Smooth muscle cell (in vitro differentiated cells): ENCODE measurements at regions not wholly inside any gene's neighbourhood (a gene's known extent, or its start where the extent isn't known, plus 50 kb on each side); places are given as distances from the start of the nearest gene placed in this dataset.

ENCODE experiments used
- DNase-seq: peaks from one replicate; lab custom pipeline; 2025; ENCODE audit not compliant: unreplicated experiment; lab: John Stamatoyannopoulos, UW
- H2AFZ ChIP-seq: fragments of 200-600 bp; sonication (generic); 2 replicates; pipeline ENCODE4 v1.6.0; 2016; ENCODE audit warnings: antibody characterized with exemption, low read depth, mild to moderate bottlenecking
- H3F3A ChIP-seq: fragments of 200-600 bp; sonication (generic); 2 replicates; pipeline ENCODE4 v1.6.0; 2017; ENCODE audit warnings: antibody characterized with exemption, low read depth
- H3K27ac ChIP-seq: fragments of 200-600 bp; sonication (generic); 2 replicates; pipeline ENCODE4 v1.5.1; 2016; ENCODE audit warnings: low read depth, mild to moderate bottlenecking
- H3K27me3 ChIP-seq: fragments of 200-600 bp; sonication (generic); 2 replicates; pipeline ENCODE4 v1.6.1; 2016; ENCODE audit warnings: low read depth, mild to moderate bottlenecking
- H3K36me3 ChIP-seq: fragments of 200-600 bp; sonication (generic); 2 replicates; pipeline ENCODE4 v1.5.1; 2016; ENCODE audit warnings: low read depth
- H3K4me1 ChIP-seq: fragments of 200-600 bp; sonication (generic); 2 replicates; pipeline ENCODE4 v1.5.1; 2016; ENCODE audit warnings: low read depth
- H3K4me2 ChIP-seq: fragments of 200-600 bp; sonication (generic); 2 replicates; pipeline ENCODE4 v1.6.0; 2016; ENCODE audit warnings: mild to moderate bottlenecking
- H3K4me3 ChIP-seq: fragments of 200-600 bp; sonication (generic); 2 replicates; pipeline ENCODE4 v1.5.1; 2016; ENCODE audit warnings: mild to moderate bottlenecking
- H3K79me2 ChIP-seq: fragments of 200-600 bp; sonication (generic); 2 replicates; pipeline ENCODE4 v1.6.0; 2016; ENCODE audit warnings: low read depth, mild to moderate bottlenecking
- H3K9ac ChIP-seq: fragments of 200-600 bp; sonication (generic); 2 replicates; pipeline ENCODE4 v1.6.0; 2016; ENCODE audit warnings: low read depth
- H3K9me3 ChIP-seq: fragments of 200-600 bp; sonication (generic); replicated peaks from 2 replicates; pipeline ENCODE4 v1.5.1; 2016; ENCODE audit warnings: low read depth
- H4K20me1 ChIP-seq: fragments of 200-600 bp; sonication (generic); 2 replicates; pipeline ENCODE4 v1.6.0; 2016; ENCODE audit warnings: low read depth
- CTCF ChIP-seq: fragments of 200-600 bp; sonication (generic); IDR thresholded peaks from 2 replicates; pipeline ENCODE4 v1.5.1; 2017; ENCODE audit warnings: borderline replicate concordance, mild to moderate bottlenecking, antibody characterized with exemption; ENCODE audit not compliant: insufficient read depth, poor library complexity, severe bottlenecking
- WGBS: methylation state at CpG from one replicate; pipeline ENCODE4 v1.1.7; 2016; ENCODE audit warnings: low lambda C conversion rate; 5-methylcytosine and 5-hydroxymethylcytosine counted together

- no peak for DNase-seq
- Histone ChIP-seq H3K9ac (no peak overlapping the region), H3K9me3 (no peaks in the 10 kb centered on the region), H3F3A (no peaks in the 10 kb centered on the region), H3K4me3 (no peak overlapping the region), H3K79me2 (no peaks in the 10 kb centered on the region), H3K4me1 (no peaks in the 10 kb centered on the region), H3K4me2 (no peak overlapping the region), H3K27ac (no peak overlapping the region), H3K27me3 (no peaks in the 10 kb centered on the region), H3K36me3 (no peaks in the 10 kb centered on the region), H2AFZ (no peak overlapping the region), H4K20me1 (no peaks in the 10 kb centered on the region)
- no peak for TF ChIP-seq CTCF
- 90% methylated on average over 7 of the region's 7 CpGs for WGBS
Observed at GRCh38 chr13:67769987-67770341, 539.8 kb upstream of the PCDH9 start.

- Histone ChIP-seq H4K20me1 (no peaks in the 10 kb centered on the region), H3K27me3 (no peaks in the 10 kb centered on the region), H3K36me3 (no peaks in the 10 kb centered on the region), H3K4me1 (no peaks in the 10 kb centered on the region), H3K9me3 (no peaks in the 10 kb centered on the region), H3K27ac (no peak overlapping the region), H3F3A (no peaks in the 10 kb centered on the region), H3K9ac (no peak overlapping the region), H3K79me2 (no peaks in the 10 kb centered on the region), H3K4me2 (no peak overlapping the region), H2AFZ (no peak overlapping the region), H3K4me3 (no peak overlapping the region)
- no peak for TF ChIP-seq CTCF
- no peak for DNase-seq
- 97% methylated on average over 30 of the region's 30 CpGs for WGBS
Observed at GRCh38 chr13:67769063-67769986, 539.2 kb upstream of the PCDH9 start.

GRCh38 chr13:67763984-67764383 is 533.8 kb upstream of the PCDH9 start:
- H3K9me3 ChIP-seq: no peaks in the 10 kb centered on the region
- no peaks in the 10 kb centered on the region for H3K27me3 ChIP-seq
- H3K4me1 ChIP-seq: no peaks in the 10 kb centered on the region
- no peak overlapping the region for H2AFZ ChIP-seq
- no peak overlapping the region for H3K4me3 ChIP-seq
- H3K79me2 ChIP-seq: no peaks in the 10 kb centered on the region
- H3K9ac ChIP-seq: no peak overlapping the region
- H3K27ac ChIP-seq: no peak overlapping the region
- DNase-seq: no peak
- H4K20me1 ChIP-seq: no peaks in the 10 kb centered on the region
- no peaks in the 10 kb centered on the region for H3F3A ChIP-seq
- H3K36me3 ChIP-seq: no peaks in the 10 kb centered on the region
- no peak overlapping the region for H3K4me2 ChIP-seq
- WGBS: 94% methylated on average over 3 of the region's 3 CpGs
- TF ChIP-seq CTCF: no peak

GRCh38 chr13:67763384-67763783 is 533.2 kb upstream of the PCDH9 start:
- Histone ChIP-seq H3K27ac (no peak overlapping the region), H3K79me2 (no peaks in the 10 kb centered on the region), H3K4me3 (no peak overlapping the region), H3K4me1 (no peaks in the 10 kb centered on the region), H2AFZ (no peak overlapping the region), H4K20me1 (no peaks in the 10 kb centered on the region), H3F3A (no peaks in the 10 kb centered on the region), H3K27me3 (no peaks in the 10 kb centered on the region), H3K36me3 (no peaks in the 10 kb centered on the region), H3K9ac (no peak overlapping the region), H3K9me3 (no peaks in the 10 kb centered on the region), H3K4me2 (no peak overlapping the region)
- 78% methylated on average over 3 of the region's 3 CpGs for WGBS
- no peak for DNase-seq
- TF ChIP-seq CTCF: no peak
